Mesenchymal stem cell (in vitro differentiated cells and primary cell): ENCODE measurements at regions not wholly inside any gene's neighbourhood (a gene's known extent, or its start where the extent isn't known, plus 50 kb on each side); places are given as distances from the start of the nearest gene placed in this dataset.

ENCODE experiments used
- DNase-seq: peaks from one replicate; pipeline ENCODE4 v3.0.0-alpha.2; 2013
- H2AFZ ChIP-seq: one replicate; pipeline ENCODE4 v1.6.1; 2013; ENCODE audit warnings: low read depth, mild to moderate bottlenecking, control low read depth, inconsistent platforms, low read length, moderate library complexity
- H2AK5ac ChIP-seq: 2 replicates; pipeline ENCODE4 v1.6.1; 2013; ENCODE audit warnings: low read length, moderate library complexity, mild to moderate bottlenecking, inconsistent platforms; ENCODE audit not compliant: severe bottlenecking
- H2BK120ac ChIP-seq: one replicate; pipeline ENCODE4 v1.6.1; 2013; ENCODE audit warnings: low read depth, mild to moderate bottlenecking, inconsistent platforms, low read length, moderate library complexity
- H2BK12ac ChIP-seq, 2 experiments: one replicate each; pipeline ENCODE4 v1.6.1; 2013; ENCODE audit warnings: inconsistent platforms in 2 of 2, low read length in 2 of 2, mild to moderate bottlenecking in 2 of 2, moderate library complexity in 2 of 2, control low read depth in 1 of 2
- H2BK15ac ChIP-seq: one replicate; pipeline ENCODE4 v1.6.1; 2013; ENCODE audit warnings: mild to moderate bottlenecking, low read depth, inconsistent platforms; ENCODE audit not compliant: poor library complexity, severe bottlenecking
- H2BK5ac ChIP-seq: 2 replicates; pipeline ENCODE4 v1.6.1; 2013; ENCODE audit warnings: low read depth, mild to moderate bottlenecking, low read length, control low read depth, inconsistent platforms; ENCODE audit not compliant: poor library complexity, severe bottlenecking
- H3K14ac ChIP-seq, 2 experiments: one replicate each; pipeline ENCODE4 v1.6.1; 2013; ENCODE audit warnings: inconsistent platforms in 2 of 2, low read length in 2 of 2, control low read depth in 1 of 2, mild to moderate bottlenecking in 1 of 2, moderate library complexity in 1 of 2
- H3K18ac ChIP-seq, 2 experiments: one replicate each; pipeline ENCODE4 v1.6.1; 2013; ENCODE audit warnings: inconsistent platforms in 2 of 2, low read length in 2 of 2, control low read depth in 1 of 2, low read depth in 1 of 2, mild to moderate bottlenecking in 1 of 2
- H3K23ac ChIP-seq, 2 experiments: one replicate each; pipeline ENCODE4 v1.6.1; 2013; ENCODE audit warnings: inconsistent platforms in 2 of 2, low read length in 2 of 2, mild to moderate bottlenecking in 2 of 2, moderate library complexity in 2 of 2, control low read depth in 1 of 2
- H3K27ac ChIP-seq: 2 replicates; pipeline ENCODE4 v1.5.1; 2013; ENCODE audit warnings: mild to moderate bottlenecking, moderate library complexity, low read length, control low read depth, inconsistent platforms; ENCODE audit not compliant: poor library complexity, severe bottlenecking
- H3K27me3 ChIP-seq, 2 experiments: 2 replicates each; pipeline versions ENCODE4 v1.6.1 to v1.7.0; 2013; ENCODE audit warnings: low read length in 2 of 2, mild to moderate bottlenecking in 2 of 2, moderate library complexity in 2 of 2, control low read depth in 1 of 2, inconsistent platforms in 1 of 2; ENCODE audit not compliant: control insufficient read depth in 1 of 2, insufficient read depth in 1 of 2
- H3K36me3 ChIP-seq, 2 experiments: 2 replicates each; pipeline versions ENCODE4 v1.6.1 to v1.7.0; 2013; ENCODE audit warnings: low read length in 2 of 2, control low read depth in 1 of 2, inconsistent platforms in 1 of 2, low read depth in 1 of 2, mild to moderate bottlenecking in 1 of 2; ENCODE audit not compliant: insufficient read depth in 2 of 2, control insufficient read depth in 1 of 2
- H3K4ac ChIP-seq, 2 experiments: one replicate each; pipeline ENCODE4 v1.6.1; 2013; ENCODE audit warnings: inconsistent platforms in 2 of 2, low read length in 2 of 2, mild to moderate bottlenecking in 2 of 2, moderate library complexity in 2 of 2, control low read depth in 1 of 2, low read depth in 1 of 2
- H3K4me1 ChIP-seq: 2 replicates; pipeline ENCODE4 v1.6.1; 2013; ENCODE audit warnings: low read depth, low read length, control low read depth; ENCODE audit not compliant: control insufficient read depth, insufficient read depth
- H3K4me2 ChIP-seq: 2 replicates; pipeline ENCODE4 v1.6.1; 2013; ENCODE audit warnings: low read length, mild to moderate bottlenecking, inconsistent platforms; ENCODE audit not compliant: poor library complexity, severe bottlenecking
- H3K4me3 ChIP-seq, 2 experiments: 2 replicates each; pipeline versions ENCODE4 v1.5.1 to v1.7.0; 2013; ENCODE audit warnings: low read length in 2 of 2, mild to moderate bottlenecking in 2 of 2, control low read depth in 1 of 2, low read depth in 1 of 2; ENCODE audit not compliant: insufficient read depth in 1 of 2
- H3K79me1 ChIP-seq: replicated peaks from 2 replicates; pipeline ENCODE4 v1.6.1; 2013; ENCODE audit warnings: mild to moderate bottlenecking, control low read depth, low read length, inconsistent platforms; ENCODE audit not compliant: poor library complexity, severe bottlenecking
- H3K9ac ChIP-seq: 2 replicates; pipeline ENCODE4 v1.7.0; 2013; ENCODE audit warnings: mild to moderate bottlenecking, low read length, moderate library complexity
- H3K9me3 ChIP-seq: 2 replicates; pipeline ENCODE4 v1.7.0; 2013; ENCODE audit warnings: mild to moderate bottlenecking, low read length; ENCODE audit not compliant: control insufficient read depth
- H4K8ac ChIP-seq: one replicate; pipeline ENCODE4 v1.6.1; 2013; ENCODE audit warnings: inconsistent platforms, mild to moderate bottlenecking, low read length, moderate library complexity
- H4K91ac ChIP-seq: one replicate; pipeline ENCODE4 v1.6.1; 2013; ENCODE audit warnings: mild to moderate bottlenecking, low read length, inconsistent platforms
- WGBS: methylation state at CpG from one replicate; pipeline ENCODE4 v1.1.7; 2013; ENCODE audit warnings: mixed read lengths; 5-methylcytosine and 5-hydroxymethylcytosine counted together

GRCh38 chr13:34026308-34026707 is 208.4 kb downstream of the RFC3 start:
- Histone ChIP-seq H3K27ac (no peak overlapping the region), H3K4ac (no peak overlapping the region), H3K9ac (no peak overlapping the region), H2BK5ac (no peak overlapping the region), H3K4me3 (no peak overlapping the region), H3K14ac (no peak overlapping the region), H3K4me2 (no peak overlapping the region), H3K79me1 (no peaks in the 10 kb centered on the region), H3K9me3 (peaks cover 14% of the 10 kb centered on the region), H3K4me1 (peaks cover 1% of the 10 kb centered on the region), H3K18ac (no peak overlapping the region), H4K8ac (no peak overlapping the region), H4K91ac (no peak overlapping the region), H3K23ac (no peak overlapping the region), H2BK12ac (no peak overlapping the region), H2AK5ac (no peak overlapping the region), H2BK120ac (no peak overlapping the region), H2AFZ (no peak overlapping the region), H3K27me3 (no peaks in the 10 kb centered on the region), H3K36me3 (no peaks in the 10 kb centered on the region), H2BK15ac (no peak overlapping the region)
- no peak for DNase-seq

- DNase-seq: no peak
- H3K4ac ChIP-seq: no peak overlapping the region
- H3K27me3 ChIP-seq: no peaks in the 10 kb centered on the region
- H2AFZ ChIP-seq: no peak overlapping the region
- H3K9me3 ChIP-seq: peaks cover 4% of the 10 kb centered on the region
- no peak overlapping the region for H3K4me3 ChIP-seq
- WGBS: 95% methylated on average over 2 of the region's 5 CpGs
- no peaks in the 10 kb centered on the region for H3K79me1 ChIP-seq
- no peak overlapping the region for H3K18ac ChIP-seq
- no peak overlapping the region for H2BK5ac ChIP-seq
- H3K4me1 ChIP-seq: peaks cover 1% of the 10 kb centered on the region
- H3K36me3 ChIP-seq: no peaks in the 10 kb centered on the region
- no peak overlapping the region for H3K14ac ChIP-seq
- no peak overlapping the region for H2BK120ac ChIP-seq
- H2BK15ac ChIP-seq: no peak overlapping the region
- no peak overlapping the region for H2AK5ac ChIP-seq
- no peak overlapping the region for H4K8ac ChIP-seq
- H3K9ac ChIP-seq: no peak overlapping the region
- no peak overlapping the region for H3K27ac ChIP-seq
- no peak overlapping the region for H2BK12ac ChIP-seq
- no peak overlapping the region for H3K4me2 ChIP-seq
- no peak overlapping the region for H3K23ac ChIP-seq
- no peak overlapping the region for H4K91ac ChIP-seq
Observed at GRCh38 chr13:34028496-34029442, 210.8 kb downstream of the RFC3 start.

GRCh38 chr13:34030782-34031181 is 212.8 kb downstream of the RFC3 start:
- no peak for DNase-seq
- H3K4me3 ChIP-seq: no peak overlapping the region
- H3K4me2 ChIP-seq: no peak overlapping the region
- no peak overlapping the region for H3K14ac ChIP-seq
- no peaks in the 10 kb centered on the region for H3K4me1 ChIP-seq
- no peak overlapping the region for H2AK5ac ChIP-seq
- peaks cover 4% of the 10 kb centered on the region for H3K9me3 ChIP-seq
- H4K8ac ChIP-seq: no peak overlapping the region
- no peak overlapping the region for H3K9ac ChIP-seq
- no peak overlapping the region for H2BK5ac ChIP-seq
- no peak overlapping the region for H3K23ac ChIP-seq
- no peak overlapping the region for H3K4ac ChIP-seq
- no peaks in the 10 kb centered on the region for H3K36me3 ChIP-seq
- no peaks in the 10 kb centered on the region for H3K27me3 ChIP-seq
- H3K27ac ChIP-seq: no peak overlapping the region
- H2BK12ac ChIP-seq: no peak overlapping the region
- H4K91ac ChIP-seq: no peak overlapping the region
- H3K79me1 ChIP-seq: no peaks in the 10 kb centered on the region
- no peak overlapping the region for H2AFZ ChIP-seq
- H2BK15ac ChIP-seq: no peak overlapping the region
- H2BK120ac ChIP-seq: no peak overlapping the region
- H3K18ac ChIP-seq: no peak overlapping the region

- Histone ChIP-seq H2BK15ac (no peak overlapping the region), H2AFZ (no peak overlapping the region), H2BK5ac (no peak overlapping the region), H4K8ac (no peak overlapping the region), H2BK12ac (no peak overlapping the region), H3K9ac (no peak overlapping the region), H2BK120ac (no peak overlapping the region), H2AK5ac (no peak overlapping the region), H3K4me1 (no peaks in the 10 kb centered on the region), H3K4ac (no peak overlapping the region), H3K79me1 (no peaks in the 10 kb centered on the region), H3K4me2 (no peak overlapping the region), H3K36me3 (no peaks in the 10 kb centered on the region), H3K23ac (no peak overlapping the region), H3K27me3 (no peaks in the 10 kb centered on the region), H4K91ac (no peak overlapping the region), H3K14ac (no peak overlapping the region), H3K9me3 (no peaks in the 10 kb centered on the region), H3K18ac (no peak overlapping the region), H3K4me3 (no peak overlapping the region), H3K27ac (no peak overlapping the region)
- WGBS: 82% methylated on average over 3 of the region's 4 CpGs
- no peak for DNase-seq
Observed at GRCh38 chr13:34031610-34032009, 213.7 kb downstream of the RFC3 start.
